Hepatocyte (in vitro differentiated cells): ENCODE measurements at regions not wholly inside any gene's neighbourhood (a gene's known extent, or its start where the extent isn't known, plus 50 kb on each side); places are given as distances from the start of the nearest gene placed in this dataset.

Experiments used
- DNase-seq: peaks from one replicate; pipeline ENCODE4 v3.0.0-alpha.2; 2016; ENCODE audit warnings: low spot score
- H2AFZ ChIP-seq: fragments of 200-600 bp; sonication (generic); 2 replicates; pipeline ENCODE4 v1.6.0; 2016; ENCODE audit warnings: antibody characterized with exemption, mild to moderate bottlenecking
- H3K27ac ChIP-seq: fragments of 200-600 bp; sonication (generic); 2 replicates; pipeline ENCODE4 v1.5.1; 2016; ENCODE audit warnings: mild to moderate bottlenecking
- H3K27me3 ChIP-seq: fragments of 200-600 bp; sonication (generic); 2 replicates; pipeline ENCODE4 v1.6.1; 2016
- H3K36me3 ChIP-seq: fragments of 200-600 bp; sonication (generic); replicated peaks from 2 replicates; pipeline ENCODE4 v1.5.1; 2016; ENCODE audit warnings: low read depth; ENCODE audit not compliant: insufficient read depth
- H3K4me1 ChIP-seq: fragments of 200-600 bp; sonication (generic); 2 replicates; pipeline ENCODE4 v1.5.1; 2016; ENCODE audit warnings: mild to moderate bottlenecking, moderate library complexity; ENCODE audit not compliant: insufficient read depth
- H3K4me2 ChIP-seq: fragments of 200-600 bp; sonication (generic); 2 replicates; pipeline ENCODE4 v1.6.0; 2016
- H3K4me3 ChIP-seq: fragments of 200-600 bp; sonication (generic); 2 replicates; pipeline ENCODE4 v1.5.1; 2016; ENCODE audit warnings: mild to moderate bottlenecking
- H3K79me2 ChIP-seq: fragments of 200-600 bp; sonication (generic); 2 replicates; pipeline ENCODE4 v1.6.0; 2017; ENCODE audit warnings: mild to moderate bottlenecking
- H3K9me2 ChIP-seq: fragments of 200-600 bp; sonication (generic); replicated peaks from 2 replicates; pipeline ENCODE4 v1.6.0; 2017; ENCODE audit warnings: mild to moderate bottlenecking; ENCODE audit not compliant: insufficient read depth
- H3K9me3 ChIP-seq: fragments of 200-600 bp; sonication (generic); 2 replicates; pipeline ENCODE4 v1.5.1; 2016; ENCODE audit warnings: low read depth, mild to moderate bottlenecking
- H4K20me1 ChIP-seq: fragments of 200-600 bp; sonication (generic); 2 replicates; pipeline ENCODE4 v1.6.0; 2016; ENCODE audit warnings: mild to moderate bottlenecking; ENCODE audit not compliant: insufficient read depth, poor library complexity, severe bottlenecking
- EZH2 ChIP-seq: fragments of 200-600 bp; sonication (generic); IDR thresholded peaks from 2 replicates; pipeline ENCODE4 v1.6.1; 2016; ENCODE audit warnings: antibody characterized with exemption, mild to moderate bottlenecking, borderline replicate concordance
- EZH2phosphoT487 ChIP-seq: fragments of 200-600 bp; sonication (generic); IDR thresholded peaks from one replicate; pipeline ENCODE4 v1.6.1; 2018; ENCODE audit warnings: antibody characterized with exemption, mild to moderate bottlenecking, low read depth, moderate library complexity; ENCODE audit not compliant: unreplicated experiment, severe bottlenecking
- WGBS: methylation state at CpG from one replicate; pipeline ENCODE4 v1.1.6; 2016; ENCODE audit warnings: low lambda C conversion rate; ENCODE audit errors: missing lambda C conversion rate; 5-methylcytosine and 5-hydroxymethylcytosine counted together
- TF ChIP-seq, protein P1 (sequence below): fragments of 200-600 bp; sonication (generic); IDR thresholded peaks from 2 replicates; pipeline ENCODE4 v1.5.1; 2016; ENCODE audit warnings: antibody characterized with exemption, mild to moderate bottlenecking; ENCODE audit not compliant: poor library complexity

- H3K4me1 ChIP-seq, result peaks cover 22% of the 10 kb centered on the region
- H3K27me3 ChIP-seq, result no peaks in the 10 kb centered on the region
- 51% methylated on average over 4 of the region's 4 CpGs for WGBS
- H3K9me3 ChIP-seq, result no peaks in the 10 kb centered on the region
- H4K20me1 ChIP-seq, result no peaks in the 10 kb centered on the region
- TF ChIP-seq, protein P1, sequence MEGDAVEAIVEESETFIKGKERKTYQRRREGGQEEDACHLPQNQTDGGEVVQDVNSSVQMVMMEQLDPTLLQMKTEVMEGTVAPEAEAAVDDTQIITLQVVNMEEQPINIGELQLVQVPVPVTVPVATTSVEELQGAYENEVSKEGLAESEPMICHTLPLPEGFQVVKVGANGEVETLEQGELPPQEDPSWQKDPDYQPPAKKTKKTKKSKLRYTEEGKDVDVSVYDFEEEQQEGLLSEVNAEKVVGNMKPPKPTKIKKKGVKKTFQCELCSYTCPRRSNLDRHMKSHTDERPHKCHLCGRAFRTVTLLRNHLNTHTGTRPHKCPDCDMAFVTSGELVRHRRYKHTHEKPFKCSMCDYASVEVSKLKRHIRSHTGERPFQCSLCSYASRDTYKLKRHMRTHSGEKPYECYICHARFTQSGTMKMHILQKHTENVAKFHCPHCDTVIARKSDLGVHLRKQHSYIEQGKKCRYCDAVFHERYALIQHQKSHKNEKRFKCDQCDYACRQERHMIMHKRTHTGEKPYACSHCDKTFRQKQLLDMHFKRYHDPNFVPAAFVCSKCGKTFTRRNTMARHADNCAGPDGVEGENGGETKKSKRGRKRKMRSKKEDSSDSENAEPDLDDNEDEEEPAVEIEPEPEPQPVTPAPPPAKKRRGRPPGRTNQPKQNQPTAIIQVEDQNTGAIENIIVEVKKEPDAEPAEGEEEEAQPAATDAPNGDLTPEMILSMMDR, result no peak
- TF ChIP-seq EZH2phosphoT487, result no peak
- TF ChIP-seq EZH2, result no peak
- DNase-seq, result no peak
- H3K36me3 ChIP-seq, result no peaks in the 10 kb centered on the region
- no peaks in the 10 kb centered on the region for H3K79me2 ChIP-seq
- H2AFZ ChIP-seq, result no peak overlapping the region
- H3K4me3 ChIP-seq, result no peak overlapping the region
- H3K9me2 ChIP-seq, result no peaks in the 10 kb centered on the region
- no peak overlapping the region for H3K27ac ChIP-seq
- H3K4me2 ChIP-seq, result no peak overlapping the region
Measured at GRCh38 chr7:98774884-98775283, 94.9 kb downstream of the TMEM130 start.

DNA sequence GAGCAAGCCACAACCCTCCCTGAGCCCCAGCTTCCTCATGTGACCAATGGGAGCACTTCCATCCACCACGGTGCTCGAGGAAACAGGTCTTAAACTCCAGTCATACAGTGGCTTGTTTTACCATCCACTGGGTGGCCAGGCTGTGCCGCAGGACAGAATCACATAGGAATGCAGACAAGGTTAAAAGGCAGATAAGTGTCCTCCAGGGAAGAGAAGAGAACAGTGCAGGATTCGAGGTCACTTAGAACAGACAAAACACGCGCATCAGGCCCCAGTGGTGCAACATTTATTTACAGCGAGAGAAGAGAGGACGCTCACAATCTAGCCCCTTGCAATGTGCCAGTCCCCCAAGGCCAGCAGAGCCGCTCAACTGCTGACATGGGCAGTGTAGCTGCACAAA is 92.8 kb downstream of the TMEM130 start:
- Histone ChIP-seq H3K4me3 (no peak overlapping the region), H3K36me3 (no peaks in the 10 kb centered on the region), H3K4me1 (peaks cover 13% of the 10 kb centered on the region), H4K20me1 (no peaks in the 10 kb centered on the region), H3K4me2 (no peak overlapping the region), H2AFZ (no peak overlapping the region), H3K27me3 (no peaks in the 10 kb centered on the region), H3K79me2 (no peaks in the 10 kb centered on the region), H3K9me2 (no peaks in the 10 kb centered on the region), H3K27ac (no peak overlapping the region), H3K9me3 (no peaks in the 10 kb centered on the region)
- WGBS, result 68% methylated on average over 9 of the region's 9 CpGs
- TF ChIP-seq, protein P1, result no peak
- TF ChIP-seq EZH2phosphoT487, result no peak
- DNase-seq, result no peak

- 61% methylated on average over 4 of the region's 4 CpGs for WGBS
- H3K79me2 ChIP-seq, result no peaks in the 10 kb centered on the region
Measured at GRCh38 chr7:98778421-98778820, 91.4 kb downstream of the TMEM130 start.

More at GRCh38 chr7:98778421-98778820, 91.4 kb downstream of the TMEM130 start:
- TF ChIP-seq EZH2phosphoT487, result no peak
- TF ChIP-seq, protein P1, result no peak
- TF ChIP-seq EZH2, result no peak
- Histone ChIP-seq H4K20me1 (no peaks in the 10 kb centered on the region), H3K27me3 (no peaks in the 10 kb centered on the region), H3K4me3 (no peak overlapping the region), H3K9me3 (no peaks in the 10 kb centered on the region), H2AFZ (no peak overlapping the region), H3K36me3 (no peaks in the 10 kb centered on the region), H3K27ac (peak overlapping the region; percentile 66), H3K4me1 (peaks cover 3% of the 10 kb centered on the region), H3K4me2 (no peak overlapping the region), H3K9me2 (no peaks in the 10 kb centered on the region)
- peak; percentile 57 for DNase-seq
